HG02642 (cell line): ENCODE measurements at regions not wholly inside any gene's neighbourhood (a gene's known extent, or its start where the extent isn't known, plus 50 kb on each side); places are given as distances from the start of the nearest gene placed in this dataset.

Experiments used
- ATAC-seq: cut with Tn5 transposase; IDR thresholded peaks from one replicate; pipeline ENCODE4 v1.9.1; 2021; ENCODE audit warnings: mild to moderate bottlenecking; ENCODE audit not compliant: unreplicated experiment, poor library complexity

DNA sequence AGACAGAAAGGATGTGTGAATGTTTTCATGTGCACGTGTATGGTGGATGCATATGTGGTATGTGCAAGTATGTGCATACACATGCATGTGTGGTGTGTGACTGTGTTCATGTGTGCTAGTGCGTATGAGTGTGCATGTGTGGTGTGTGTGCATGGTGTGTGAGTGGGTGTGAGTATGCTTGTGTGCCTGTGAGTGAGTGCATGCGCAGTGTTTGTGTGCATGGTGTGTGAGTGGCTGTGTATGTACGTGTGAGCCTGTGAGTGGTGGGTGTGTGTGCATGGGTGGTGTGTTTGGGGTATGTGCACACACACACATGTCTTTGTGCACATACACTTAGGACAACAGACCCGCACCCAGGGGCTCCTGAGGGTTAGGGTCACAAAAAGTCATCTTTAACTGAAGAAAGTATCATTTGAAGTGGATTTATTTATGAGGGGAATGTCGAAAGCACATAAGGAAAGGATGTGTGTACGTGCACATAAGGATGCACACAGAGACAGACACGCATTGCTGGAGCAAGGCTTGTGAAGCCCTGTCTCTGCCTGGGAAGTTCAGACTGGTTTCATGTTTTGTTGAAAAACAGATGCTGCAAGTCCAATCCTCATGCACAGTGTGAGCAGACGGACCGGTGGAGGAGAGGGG lies 237.0 kb downstream of the SYK start:
- ATAC-seq: no peak

DNA sequence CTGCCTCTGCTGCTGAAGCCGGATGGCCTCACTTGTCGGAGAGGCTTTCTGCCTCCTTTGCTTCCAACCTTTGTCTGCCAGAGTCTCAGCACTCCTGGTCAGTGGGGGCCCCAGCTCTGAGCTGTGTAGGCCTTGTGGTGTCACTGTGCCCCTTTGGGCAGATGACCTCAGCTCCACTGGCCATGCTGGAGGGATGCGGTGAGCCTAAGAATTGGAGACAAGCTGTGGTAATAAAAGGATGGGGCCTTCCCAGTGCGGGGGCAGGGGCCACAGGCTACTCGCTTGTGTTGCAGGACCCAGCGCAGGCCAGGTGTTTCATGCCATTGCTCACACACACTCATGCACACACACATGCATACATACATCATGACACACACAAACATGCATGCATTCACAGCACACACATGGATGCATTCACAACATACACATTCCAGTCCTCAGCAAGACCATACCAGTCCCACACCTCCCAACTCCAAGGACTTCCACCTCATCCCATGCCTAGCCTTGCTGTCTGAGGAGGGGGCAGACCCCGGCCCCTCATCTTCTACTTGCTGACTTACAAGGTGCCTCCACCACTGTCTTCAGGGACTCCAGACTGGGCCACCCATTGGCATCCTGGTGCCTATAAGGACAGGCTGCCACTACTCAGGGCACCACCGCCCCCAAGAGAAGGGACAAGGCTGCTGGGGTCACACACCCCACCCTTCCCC lies 237.7 kb downstream of the SYK start:
- no peak for ATAC-seq

DNA sequence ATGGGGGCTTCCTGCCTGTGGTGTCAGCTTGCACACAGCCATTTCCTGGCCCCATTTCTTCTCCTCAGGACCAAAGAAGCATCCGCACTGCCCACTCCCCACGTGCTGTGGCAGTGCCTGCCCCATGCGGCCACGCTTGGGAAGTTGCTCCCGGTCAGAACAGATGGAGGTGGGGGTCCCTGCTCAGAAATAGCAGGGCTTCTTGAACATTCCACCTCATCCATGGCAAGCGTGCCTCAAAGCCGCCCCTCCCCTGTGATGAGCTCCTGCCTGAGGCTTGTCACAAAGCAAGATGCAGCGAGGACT lies 238.2 kb downstream of the SYK start:
- no peak for ATAC-seq

DNA sequence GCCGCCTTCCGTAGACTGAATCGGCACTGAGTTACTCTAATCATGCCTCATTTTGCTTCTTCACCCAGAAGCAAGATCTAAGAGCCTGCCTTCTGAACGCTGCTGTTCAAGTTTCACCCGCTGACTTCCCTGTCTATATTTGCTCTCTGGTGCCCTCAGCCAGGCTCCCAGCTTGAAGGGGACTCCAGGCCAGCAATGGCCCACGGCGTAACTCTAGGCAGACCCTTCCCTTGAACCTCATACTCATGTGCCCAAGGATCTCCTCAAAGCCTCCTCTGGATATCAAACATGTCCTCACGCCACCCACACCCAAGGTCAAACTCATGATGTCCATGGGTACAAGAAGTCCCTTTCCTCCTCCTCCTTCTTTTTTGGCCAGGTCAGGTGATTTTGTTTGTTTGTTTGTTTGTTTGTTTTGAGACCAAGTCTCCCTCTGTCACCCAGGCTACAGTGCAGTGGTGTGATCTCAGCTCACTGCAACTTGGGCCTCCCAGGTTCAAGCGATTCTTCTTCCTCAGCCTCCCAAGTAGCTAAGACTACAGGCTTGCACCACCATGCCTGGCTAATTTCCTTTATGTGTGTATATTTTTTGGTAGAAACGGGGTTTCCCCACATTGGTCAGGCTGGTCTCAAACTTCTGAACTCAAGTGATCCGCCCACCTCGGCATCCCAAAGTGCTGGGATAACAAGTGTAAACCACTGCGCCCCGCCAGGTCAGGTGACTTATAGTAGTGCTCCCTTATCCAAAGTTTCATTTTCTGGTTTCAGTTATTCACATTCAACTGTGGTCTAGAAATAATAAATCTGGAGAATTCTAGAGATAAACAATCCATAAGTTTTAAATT lies 239.0 kb downstream of the SYK start:
- ATAC-seq: no peak

DNA sequence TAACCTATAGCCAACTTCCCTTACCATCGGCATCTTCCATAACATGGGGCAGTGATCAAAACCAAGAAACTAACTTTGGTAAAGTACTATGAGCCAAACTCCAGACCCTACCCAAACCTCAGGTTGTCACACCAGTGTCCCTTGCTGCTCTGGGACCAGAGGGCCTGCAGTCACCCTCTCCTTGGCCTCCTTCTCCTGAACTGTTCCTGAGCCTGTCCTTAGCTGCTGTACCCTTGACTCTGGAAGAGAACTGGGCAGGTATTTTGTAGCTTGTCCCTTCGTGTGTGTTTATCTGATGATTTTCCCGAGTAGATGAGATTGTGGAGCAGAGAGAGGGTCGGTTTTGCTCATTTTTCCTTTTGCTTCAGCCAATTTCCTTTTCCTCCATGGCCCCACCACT lies 240.4 kb downstream of the SYK start:
- no peak for ATAC-seq

DNA sequence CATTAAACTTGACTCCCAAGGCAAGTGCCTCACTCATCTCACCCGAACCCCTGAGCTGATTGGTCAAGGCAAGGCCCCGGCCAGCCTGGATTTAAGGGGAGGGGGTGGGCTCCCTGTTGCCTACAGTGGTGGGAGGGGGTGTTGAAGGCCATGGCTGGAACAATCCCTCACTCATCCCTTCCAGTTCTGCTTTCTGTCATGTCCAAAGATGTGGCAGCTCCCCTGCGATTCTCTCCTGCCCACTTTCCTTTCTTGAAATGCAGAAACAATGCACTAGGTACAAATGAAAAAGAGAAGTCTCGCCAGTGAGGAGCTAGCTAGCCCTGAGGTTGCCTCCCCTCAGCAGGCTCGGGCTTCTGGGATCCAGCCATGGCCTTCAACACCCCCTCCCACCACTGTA lies 240.9 kb downstream of the SYK start:
- ATAC-seq: no peak

DNA sequence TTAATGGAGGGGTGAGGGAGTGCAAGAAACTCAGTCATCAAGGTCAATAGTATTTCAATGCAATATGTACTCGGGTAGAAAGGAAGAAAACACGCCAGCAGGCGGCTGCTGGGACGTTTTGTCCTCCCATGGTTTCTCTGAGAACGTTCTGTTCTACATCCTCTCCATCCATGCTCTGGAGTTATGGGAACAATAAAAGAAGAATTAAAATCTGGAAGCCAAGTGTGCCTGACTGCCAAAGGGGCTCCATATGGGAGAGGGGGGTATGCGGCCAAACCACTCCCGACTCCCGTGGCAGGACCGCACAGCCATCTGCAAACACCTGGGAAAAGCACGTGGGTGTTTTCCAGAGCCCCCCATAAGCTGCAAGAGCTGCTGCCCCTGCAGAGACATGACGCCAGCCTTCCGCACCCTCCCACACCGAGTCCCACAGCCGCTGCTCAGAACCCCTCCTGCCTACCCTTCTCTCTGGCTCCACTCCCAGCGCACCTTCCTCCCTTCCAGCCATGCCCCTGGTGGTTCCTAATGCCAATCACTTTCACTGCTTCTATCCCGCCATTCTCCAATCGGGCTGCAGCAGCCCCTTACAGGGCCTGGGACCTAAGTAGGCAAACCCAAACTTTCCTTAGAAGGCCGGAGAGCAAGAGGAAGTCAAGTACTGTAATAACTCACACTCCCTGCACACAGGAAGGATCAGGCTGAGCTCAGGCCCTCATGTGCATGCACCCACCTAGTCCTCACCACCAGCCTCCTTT lies 241.6 kb downstream of the SYK start:
- ATAC-seq: no peak

DNA sequence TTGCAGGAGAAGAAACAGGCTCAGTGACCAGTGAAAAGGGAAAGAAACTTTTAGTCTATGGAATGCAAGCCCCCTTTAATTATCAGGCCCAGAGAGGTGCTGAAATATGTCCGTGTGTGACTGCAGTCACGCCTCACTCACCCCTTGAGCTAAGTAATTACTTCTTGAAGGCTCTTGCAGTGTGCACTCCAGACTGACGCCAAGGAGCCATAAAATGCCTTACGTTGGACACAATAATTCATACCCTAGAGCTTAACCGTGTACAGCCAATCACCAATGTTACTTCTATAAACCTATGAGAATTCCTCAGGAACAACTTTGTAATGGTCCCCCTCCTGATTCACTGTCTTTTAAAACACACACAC lies 242.2 kb downstream of the SYK start:
- ATAC-seq: no peak

DNA sequence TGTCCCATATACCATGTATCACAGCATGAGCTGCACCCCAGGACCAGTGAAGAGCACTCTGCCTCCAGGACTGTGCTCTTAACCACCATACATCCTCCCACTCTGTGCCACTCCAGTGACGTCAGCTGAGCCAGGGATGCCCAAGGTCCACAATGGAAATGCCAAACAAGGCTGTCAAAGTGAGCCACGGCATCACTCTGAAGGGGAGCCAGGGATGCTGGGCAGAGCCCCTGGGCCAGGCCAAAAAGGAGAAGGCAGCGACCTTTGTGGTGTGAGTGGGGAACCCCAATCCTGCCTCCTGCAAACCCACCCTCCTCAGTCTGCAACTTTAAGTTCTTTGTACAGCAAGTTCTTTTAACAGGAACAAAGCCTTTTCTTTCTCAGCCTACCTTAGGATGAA lies 242.7 kb downstream of the SYK start:
- ATAC-seq: no peak

DNA sequence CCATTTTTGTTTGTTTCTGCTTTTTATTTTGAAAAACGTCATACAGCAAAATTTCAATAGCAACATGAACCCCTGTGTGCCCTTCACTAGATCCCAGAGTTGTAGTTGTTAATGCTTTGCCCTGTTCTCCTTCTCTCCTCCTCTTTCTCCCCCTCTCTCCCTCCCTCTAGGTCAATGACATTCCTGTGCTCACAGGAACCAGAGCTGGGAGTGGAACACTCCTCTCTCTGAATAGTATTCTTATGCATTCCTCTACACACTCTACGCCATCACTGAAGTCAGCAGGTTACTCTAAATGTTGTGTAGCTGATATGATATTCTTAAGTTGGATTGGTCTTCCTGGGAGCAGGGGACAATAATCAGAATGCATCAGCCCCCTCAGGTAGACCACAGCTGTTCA lies 243.4 kb downstream of the SYK start:
- no peak for ATAC-seq

DNA sequence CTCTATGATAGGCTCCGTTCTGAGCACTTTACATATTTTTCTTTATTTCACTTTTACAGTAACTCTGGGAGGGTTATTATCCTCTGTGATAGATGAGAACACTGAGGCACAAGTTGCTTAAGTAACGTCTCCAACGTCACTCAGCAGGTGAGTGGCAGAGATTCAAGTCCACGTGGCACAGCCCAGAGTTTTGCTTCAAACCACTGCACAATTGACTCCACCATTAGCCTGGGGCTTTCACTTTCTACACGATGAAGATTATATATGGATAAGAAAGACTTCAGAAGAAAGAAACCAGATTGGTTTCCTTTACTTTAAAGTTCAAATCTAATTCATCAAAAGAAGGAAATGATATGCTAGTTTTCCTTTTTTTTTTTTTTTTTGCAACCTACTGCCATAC lies 245.9 kb downstream of the SYK start:
- ATAC-seq: no peak

DNA sequence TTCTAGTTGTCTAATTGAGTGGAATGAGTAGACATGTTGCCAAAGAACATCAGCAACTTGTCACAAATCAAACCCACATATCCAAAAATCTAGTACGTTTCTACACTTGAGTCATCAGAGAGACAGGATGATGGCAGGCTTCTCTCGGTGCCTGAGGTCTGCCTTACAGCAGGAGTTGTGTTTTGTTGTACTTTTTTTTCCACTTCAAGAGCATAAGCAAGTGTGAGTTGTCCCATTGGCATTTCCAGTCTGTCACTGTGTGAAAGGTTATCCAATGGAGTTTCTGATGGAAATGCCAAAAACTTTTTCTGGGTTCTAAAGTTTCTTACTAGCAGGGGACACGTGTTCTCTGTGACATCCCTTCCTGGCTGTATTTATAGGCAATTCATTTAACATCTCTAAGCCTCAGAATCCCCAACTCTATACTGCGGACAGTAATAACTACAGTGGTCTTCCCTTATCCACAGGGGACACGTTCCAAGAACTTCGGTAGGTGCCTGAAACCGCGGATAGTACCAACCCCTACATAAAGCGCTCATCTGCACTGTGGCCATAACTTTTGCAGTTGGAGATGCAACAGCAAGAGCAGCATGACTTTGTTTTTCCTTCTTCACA lies 246.5 kb downstream of the SYK start:
- no peak for ATAC-seq

DNA sequence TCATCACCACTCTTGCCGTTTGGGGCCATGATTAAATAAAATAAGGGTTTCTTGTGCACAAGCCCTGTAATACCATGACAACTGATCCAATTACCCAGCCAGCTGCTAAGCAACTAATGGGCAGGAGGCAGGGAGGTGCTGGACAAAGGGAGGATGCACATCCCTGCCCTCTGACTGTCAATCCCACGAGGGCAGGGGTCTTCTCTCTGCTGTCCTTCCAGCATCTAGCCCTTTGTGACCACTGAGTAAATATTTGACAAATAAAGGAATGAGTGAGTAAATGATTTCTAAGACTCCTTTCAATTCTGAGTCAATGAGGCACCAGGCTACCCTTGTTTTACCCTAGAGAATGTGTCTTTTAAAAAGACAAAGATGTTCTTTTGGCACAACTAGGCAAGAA lies 247.1 kb downstream of the SYK start:
- no peak for ATAC-seq

DNA sequence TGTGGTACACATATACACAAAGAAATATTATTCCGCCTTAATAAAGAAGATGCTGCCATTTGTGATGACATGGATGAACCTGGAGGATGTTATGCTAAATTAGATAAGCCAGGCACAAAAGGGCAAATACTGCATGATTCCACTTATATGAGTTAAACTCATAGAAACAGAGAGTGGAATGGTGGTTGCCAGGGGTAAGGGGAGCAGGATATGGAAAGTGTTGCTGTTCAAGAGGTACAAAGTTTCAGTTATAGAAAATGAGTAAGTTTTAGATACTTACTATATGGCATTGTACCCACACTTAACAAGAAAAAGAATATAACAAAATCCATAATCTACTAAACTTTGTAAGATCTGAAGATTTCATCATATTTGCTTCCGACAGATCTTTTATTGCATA lies 252.2 kb downstream of the SYK start:
- no peak for ATAC-seq

DNA sequence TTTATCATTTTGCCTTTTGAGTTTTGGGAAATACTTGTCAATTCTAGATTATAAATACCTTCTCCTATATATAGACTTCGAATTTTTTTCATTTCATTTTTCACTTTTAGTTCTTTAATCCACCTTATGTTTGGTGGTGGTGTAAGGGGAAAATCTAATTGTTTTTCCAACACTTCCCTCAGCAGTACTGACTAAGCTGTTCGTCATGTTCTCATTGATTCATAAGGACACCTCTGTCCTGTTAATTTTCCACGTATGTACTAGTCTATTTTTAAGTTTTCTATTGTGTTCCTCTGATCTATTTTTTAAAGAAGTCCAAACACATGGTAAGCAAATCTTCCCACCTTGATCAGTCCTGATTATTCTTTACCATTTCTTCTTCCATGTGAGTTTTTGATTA lies 254.2 kb downstream of the SYK start:
- ATAC-seq: no peak

DNA sequence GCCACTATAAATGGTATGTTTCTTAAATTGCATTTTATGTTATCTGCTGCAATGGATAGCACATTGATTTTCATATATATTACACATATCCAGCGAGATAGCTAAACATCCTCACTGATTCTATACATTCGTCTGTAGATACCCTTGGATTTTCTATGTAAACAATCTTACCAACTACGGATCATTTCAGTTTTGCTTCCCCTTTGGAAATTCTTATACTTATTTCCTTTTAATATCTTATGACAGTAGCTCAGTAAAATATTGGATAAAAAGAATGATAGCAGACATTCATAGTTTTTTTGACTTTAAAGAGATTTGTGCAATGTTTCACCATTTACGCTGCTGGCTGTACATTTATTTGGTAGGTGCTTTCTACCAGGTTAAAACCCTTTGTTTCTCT lies 254.9 kb downstream of the SYK start:
- ATAC-seq: no peak

DNA sequence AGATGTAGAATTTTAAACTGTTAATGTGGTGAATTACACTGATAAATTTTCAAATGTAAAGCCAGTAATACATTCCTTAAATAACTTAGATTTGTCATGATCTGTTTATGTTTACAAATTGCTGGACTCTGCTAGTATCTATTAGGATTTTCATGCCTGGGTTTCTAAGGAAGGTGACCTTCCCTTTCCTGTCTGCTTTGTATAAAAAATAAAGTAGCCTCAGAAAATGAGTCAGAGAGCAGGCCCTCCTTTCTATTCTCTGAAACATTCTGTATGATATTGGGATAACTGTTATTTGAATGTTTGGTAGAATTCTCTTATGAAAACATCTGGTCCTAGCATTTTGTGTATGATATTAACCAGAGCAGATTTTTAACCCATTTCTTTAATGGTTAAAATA lies 255.3 kb downstream of the SYK start:
- no peak for ATAC-seq

DNA sequence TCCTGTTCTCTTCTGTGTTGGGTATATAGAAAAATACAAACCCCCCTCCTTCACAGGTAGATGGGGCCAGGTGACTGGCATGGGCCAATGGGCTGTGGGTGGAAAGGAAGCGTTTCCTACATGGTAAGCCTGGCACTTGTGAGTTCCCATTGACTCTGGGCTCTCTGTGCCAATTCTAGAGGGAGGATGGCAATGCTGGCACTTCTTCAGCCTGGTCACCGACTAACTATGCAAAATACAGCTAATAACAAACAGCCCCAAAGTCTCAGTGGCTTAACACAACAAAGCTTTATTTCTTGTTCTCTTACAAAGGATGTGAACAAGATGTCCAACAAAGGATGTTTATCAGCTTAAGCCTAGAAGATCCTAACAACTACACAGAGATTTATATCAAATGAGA lies 258.1 kb downstream of the SYK start:
- no peak for ATAC-seq

DNA sequence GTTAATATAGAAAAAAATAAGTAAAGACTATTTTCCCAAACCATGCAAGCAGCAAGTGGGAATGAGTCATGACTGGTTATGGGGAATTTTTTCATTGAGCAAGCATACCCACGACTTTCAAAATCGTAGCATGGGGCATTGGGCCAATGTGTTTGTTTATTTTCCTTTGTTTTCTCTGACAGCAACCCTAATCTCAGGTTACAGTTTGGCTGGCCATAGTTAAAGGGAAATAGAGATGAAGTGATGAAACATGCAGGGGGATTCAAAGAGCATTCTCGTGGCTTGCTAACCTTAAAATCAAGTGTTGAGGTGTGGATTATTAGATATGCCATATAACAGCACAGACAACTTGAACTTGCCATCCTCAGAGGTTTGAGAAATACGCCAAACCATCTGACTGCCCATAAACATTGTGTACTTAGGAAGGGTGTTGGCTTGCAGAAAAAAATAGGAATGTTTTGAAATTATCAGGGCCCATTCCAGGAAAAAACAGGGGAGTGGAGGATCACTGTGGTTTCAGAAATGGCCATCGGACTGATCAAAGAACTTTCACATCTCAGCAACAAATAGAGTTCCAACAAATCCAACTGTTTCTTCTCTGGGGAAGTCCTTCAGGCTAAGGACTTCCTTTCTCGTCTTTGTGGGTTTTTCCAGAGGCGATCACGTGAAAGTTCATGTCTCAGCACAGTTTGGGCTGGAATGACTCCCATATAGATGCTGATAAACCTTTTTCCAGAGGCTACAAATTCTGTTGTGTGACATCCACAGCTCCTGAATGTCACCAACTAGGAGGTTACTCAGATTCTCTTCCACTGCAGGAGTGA lies 259.1 kb downstream of the SYK start:
- ATAC-seq: no peak

DNA sequence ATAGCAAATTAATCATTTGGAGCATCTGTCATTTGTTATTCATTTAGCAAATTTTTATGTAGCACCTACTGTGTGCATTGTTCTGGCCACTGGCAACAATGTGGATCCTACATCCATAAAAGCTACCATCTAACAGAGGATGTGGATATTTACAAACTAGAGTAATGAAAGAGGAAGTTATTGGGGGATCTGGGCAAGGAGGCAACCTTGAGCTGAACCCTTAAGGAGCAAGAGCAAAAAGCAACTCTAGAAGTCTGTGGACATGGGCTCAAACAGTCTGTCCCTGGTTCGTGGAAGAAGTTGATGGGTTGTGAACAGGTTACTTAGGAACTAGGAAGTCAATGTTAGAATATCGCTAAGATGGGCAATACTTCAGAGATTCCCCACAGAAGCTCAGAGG lies 259.9 kb downstream of the SYK start:
- no peak for ATAC-seq
